HCT116 (cell line): ENCODE measurements at regions not wholly inside any gene's neighbourhood (a gene's known extent, or its start where the extent isn't known, plus 50 kb on each side); places are given as distances from the start of the nearest gene placed in this dataset.

Source experiments
- ATAC-seq: fragments of 200-7000 bp; cut with Tn5 transposase; 2 replicates; pipeline ENCODE4 v1.9.1; 2020; ENCODE audit warnings: mild to moderate bottlenecking, moderate library complexity
- BruUV-seq: library from RNA; stranded (reverse); fragments of 400-500 nt; replicated peaks from 2 replicates; lab custom pipeline; 2021; lab: Mats Ljungman, UMichigan
- CTCF ChIA-PET: fragments of 300-600 bp; sonication (Branson Sonifier 250); formaldehyde crosslinking; loops from one replicate; lab custom pipeline; 2021; ENCODE audit warnings: antibody characterized with exemption; lab: Charles Lee
- POLR2A ChIA-PET: fragments of 300-600, 350-600 bp; sonication (Branson Sonifier 250); formaldehyde crosslinking; loops from one replicate; lab custom pipeline; 2021; ENCODE audit warnings: antibody characterized with exemption; lab: Charles Lee
- RAD21 ChIA-PET, 2 experiments: fragments of 300-600 bp; sonication (Branson Sonifier 250); formaldehyde crosslinking; loops; one replicate each; lab custom pipeline; 2023; ENCODE audit warnings: low total read pairs in 2 of 2; ENCODE audit not compliant: uncharacterized antibody in 2 of 2, unreplicated experiment in 2 of 2, low non-redundant PET in 1 of 2; lab: Charles Lee
- DNase-seq: peaks from one replicate; pipeline ENCODE4 v3.0.0-alpha.2; 2010; ENCODE audit warnings: low read depth, low spot score
- H2AFZ ChIP-seq: fragments of 200-600 bp; shearing (Covaris generic), sonication (generic); 2 replicates; pipeline ENCODE4 v1.6.1; 2017; ENCODE audit warnings: low read depth, mixed run types, mixed read lengths, antibody characterized with exemption, low read length; ENCODE audit not compliant: poor library complexity, severe bottlenecking
- H3K27ac ChIP-seq: 2 replicates; pipeline ENCODE4 v1.5.1; 2012; ENCODE audit warnings: low read depth, low read length
- H3K27me3 ChIP-seq: fragments of 200-600 bp; sonication (generic); 2 replicates; pipeline ENCODE4 v1.6.1; 2016; ENCODE audit warnings: mixed run types, low read length, mixed read lengths; ENCODE audit not compliant: insufficient read depth
- H3K36me3 ChIP-seq, 2 experiments: fragments of 200-500 bp in 1 of 2; fragments of 200-600 bp in 1 of 2; sonication (Bioruptor generic) in 1 of 2; sonication (generic) in 1 of 2; 2 replicates each; pipeline versions ENCODE4 v1.5.1 to v1.6.1; 2014 to 2016; ENCODE audit warnings: low read length in 2 of 2, inconsistent platforms in 1 of 2, mixed read lengths in 1 of 2, mixed run types in 1 of 2; ENCODE audit not compliant: insufficient read depth in 2 of 2, control insufficient read depth in 1 of 2
- H3K4me1 ChIP-seq, 2 experiments: fragments of 200-600 bp in 1 of 2; sonication (generic) in 1 of 2; 2 replicates each; pipeline versions ENCODE4 v1.5.1 to v1.6.1; 2012 to 2017; ENCODE audit warnings: low read length in 2 of 2, inconsistent platforms in 1 of 2, mild to moderate bottlenecking in 1 of 2, mixed read lengths in 1 of 2, mixed run types in 1 of 2, moderate library complexity in 1 of 2; ENCODE audit not compliant: insufficient read depth in 2 of 2, control insufficient read depth in 1 of 2
- H3K4me2 ChIP-seq: fragments of 200-600 bp; sonication (generic); 2 replicates; pipeline ENCODE4 v1.6.1; 2017; ENCODE audit warnings: mixed run types, low read length, mixed read lengths
- H3K4me3 ChIP-seq, 2 experiments: fragments of 200-600 bp in 1 of 2; sonication (generic) in 1 of 2; replicated peaks in 1 of 2; 2 replicates each; pipeline ENCODE4 v1.5.1; 2011 to 2016; ENCODE audit warnings: low read length in 2 of 2, control low read depth in 1 of 2, low read depth in 1 of 2, mild to moderate bottlenecking in 1 of 2, mixed read lengths in 1 of 2, mixed run types in 1 of 2
- H3K79me2 ChIP-seq: fragments of 200-600 bp; sonication (generic); 2 replicates; pipeline ENCODE4 v1.6.1; 2017; ENCODE audit warnings: mild to moderate bottlenecking, mixed run types, low read length, moderate library complexity, mixed read lengths; ENCODE audit not compliant: insufficient read depth
- H3K9ac ChIP-seq: fragments of 200-600 bp; sonication (generic); 2 replicates; pipeline ENCODE4 v1.6.1; 2016; ENCODE audit warnings: low read length, mixed read lengths
- H3K9me2 ChIP-seq: fragments of 200-600 bp; sonication (generic), shearing (Covaris generic); 2 replicates; pipeline ENCODE4 v1.6.1; 2017; ENCODE audit warnings: mixed run types, mild to moderate bottlenecking, moderate library complexity; ENCODE audit not compliant: insufficient read depth
- H3K9me3 ChIP-seq, 2 experiments: fragments of 200-500 bp in 1 of 2; fragments of 200-600 bp in 1 of 2; sonication (Bioruptor generic) in 1 of 2; sonication (generic) in 1 of 2; 2 replicates each; pipeline ENCODE4 v1.6.1; 2014 to 2017; ENCODE audit warnings: low read length in 2 of 2, mixed read lengths in 2 of 2, inconsistent platforms in 1 of 2, low read depth in 1 of 2, mild to moderate bottlenecking in 1 of 2, mixed run types in 1 of 2, moderate library complexity in 1 of 2; ENCODE audit not compliant: control insufficient read depth in 1 of 2, insufficient read depth in 1 of 2
- H4K20me1 ChIP-seq: fragments of 200-600 bp; sonication (generic), shearing (Covaris generic); 2 replicates; pipeline ENCODE4 v1.6.1; 2017; ENCODE audit warnings: mixed run types, mild to moderate bottlenecking, moderate library complexity; ENCODE audit not compliant: insufficient read depth
- CBX3 ChIP-seq: IDR thresholded peaks from 2 replicates; pipeline ENCODE4 v1.6.1; 2012; ENCODE audit warnings: low read depth
- CTCF ChIP-seq, 3 experiments: fragments of 200-600 bp in 1 of 3; sonication (generic) in 1 of 3; IDR thresholded peaks in 2 of 3; conservative IDR thresholded peaks in 1 of 3; 2 replicates each; pipeline ENCODE4 v1.5.1; 2012 to 2017; ENCODE audit warnings: low read depth in 2 of 3, low read length in 2 of 3, antibody characterized with exemption in 1 of 3, borderline replicate concordance in 1 of 3, control low read depth in 1 of 3, mild to moderate bottlenecking in 1 of 3, mixed read lengths in 1 of 3, mixed run types in 1 of 3, moderate library complexity in 1 of 3; ENCODE audit not compliant: insufficient read depth in 1 of 3
- EGR1 ChIP-seq: IDR thresholded peaks from 2 replicates; pipeline ENCODE4 v1.6.1; 2012; ENCODE audit warnings: low read depth
- ELF1 ChIP-seq: IDR thresholded peaks from 2 replicates; pipeline ENCODE4 v1.6.1; 2012; ENCODE audit warnings: low read depth, borderline replicate concordance
- EZH2phosphoT487 ChIP-seq: fragments of 200-600 bp; IDR thresholded peaks from 2 replicates; pipeline ENCODE4 v1.6.1; 2018; ENCODE audit warnings: antibody characterized with exemption, borderline replicate concordance
- FOSL1 ChIP-seq: IDR thresholded peaks from 2 replicates; pipeline ENCODE4 v1.6.1; 2012; ENCODE audit warnings: low read depth
- MAX ChIP-seq: IDR thresholded peaks from 2 replicates; pipeline ENCODE4 v1.6.1; 2012
- POLR2A ChIP-seq: IDR thresholded peaks from 2 replicates; pipeline ENCODE4 v1.7.0; 2011; ENCODE audit warnings: borderline replicate concordance; ENCODE audit not compliant: insufficient read depth, insufficient read length; ENCODE audit errors: extremely low read depth
- POLR2AphosphoS5 ChIP-seq: IDR thresholded peaks from 2 replicates; pipeline ENCODE4 v1.6.1; 2011; ENCODE audit warnings: mild to moderate bottlenecking, low read depth, low read length, moderate library complexity
- RAD21 ChIP-seq: IDR thresholded peaks from 2 replicates; pipeline ENCODE4 v1.6.1; 2012; ENCODE audit warnings: low read depth, mild to moderate bottlenecking
- REST ChIP-seq: IDR thresholded peaks from 2 replicates; pipeline ENCODE4 v1.6.1; 2012; ENCODE audit warnings: low read depth
- SP1 ChIP-seq: IDR thresholded peaks from 2 replicates; pipeline ENCODE4 v1.6.1; 2012; ENCODE audit warnings: low read depth
- SRF ChIP-seq: IDR thresholded peaks from 2 replicates; pipeline ENCODE4 v1.6.1; 2012; ENCODE audit warnings: low read depth
- TCF7L2 ChIP-seq: IDR thresholded peaks from 2 replicates; pipeline ENCODE4 v1.7.0; 2011; ENCODE audit warnings: borderline replicate concordance, inconsistent platforms; ENCODE audit not compliant: insufficient read depth, insufficient read length; ENCODE audit errors: extremely low read depth
- YY1 ChIP-seq: IDR thresholded peaks from 2 replicates; pipeline ENCODE4 v1.6.1; 2011; ENCODE audit warnings: low read length, low read depth, moderate library complexity, mild to moderate bottlenecking; ENCODE audit not compliant: insufficient replicate concordance; ENCODE audit errors: extremely low read depth
- ZBTB33 ChIP-seq: IDR thresholded peaks from 2 replicates; pipeline ENCODE4 v1.6.1; 2011; ENCODE audit warnings: mild to moderate bottlenecking, low read length, moderate library complexity; ENCODE audit not compliant: insufficient replicate concordance; ENCODE audit errors: extremely low read depth
- ZFX ChIP-seq: fragments of 450-650 bp; IDR thresholded peaks from 2 replicates; pipeline ENCODE4 v1.6.1; 2017
- ZNF274 ChIP-seq: fragments of 200-500 bp; sonication (Bioruptor generic); IDR thresholded peaks from 2 replicates; pipeline ENCODE4 v1.6.1; 2014; ENCODE audit warnings: mild to moderate bottlenecking, low read depth, low read length, inconsistent platforms
- intact Hi-C: fragments of 100-400 bp; cut with micrococcal nuclease; formaldehyde crosslinking; loops from 2 replicates; pipeline ENCODE4 v1.10.0; 2022

- H3K79me2 ChIP-seq: no peaks in the 10 kb centered on the region
- H3K9me2 ChIP-seq: no peaks in the 10 kb centered on the region
- H3K27me3 ChIP-seq: no peaks in the 10 kb centered on the region
- no peak overlapping the region for H3K27ac ChIP-seq
- RAD21 ChIA-PET: no interaction called here
- H3K4me3 ChIP-seq: no peak overlapping the region
- no peak for DNase-seq
- no peak overlapping the region for H2AFZ ChIP-seq
- intact Hi-C loops: no loop called here
- no peak overlapping the region for H3K4me2 ChIP-seq
- TF ChIP-seq ZFX: no peak
- TF ChIP-seq ELF1: no peak
- TF ChIP-seq ZBTB33: no peak
- no peak for TF ChIP-seq POLR2AphosphoS5
- TF ChIP-seq CTCF (IDR thresholded peaks at IDR 0.05 in 2 of 3, conservative IDR thresholded peaks at IDR 0.05 in 1 of 3; ENCODE audit: borderline replicate concordance in 1 of 3, insufficient read depth in 1 of 3, low read depth in 2 of 3, low read length in 2 of 3): no peak
- TF ChIP-seq YY1: no peak
- no peak for TF ChIP-seq ZNF274
- TF ChIP-seq REST: no peak
- no peak for TF ChIP-seq CBX3
- TF ChIP-seq RAD21: no peak
- no peak for TF ChIP-seq POLR2A
- TF ChIP-seq EZH2phosphoT487: no peak
- TF ChIP-seq MAX: no peak
- TF ChIP-seq SRF: no peak
- no peak for TF ChIP-seq EGR1
- no peak for TF ChIP-seq SP1
- TF ChIP-seq TCF7L2: no peak
- no peak for TF ChIP-seq FOSL1
- TF ChIP-seq, all 23 proteins: peak for 0
- no peak for ATAC-seq
- ChIA-PET POLR2A (no interaction called here), CTCF (no interaction called here)
- BruUV-seq: no TSS peak
- no peak overlapping the region for H3K9ac ChIP-seq
- H3K9me3 ChIP-seq: no peaks in the 10 kb centered on the region
- no peaks in the 10 kb centered on the region for H4K20me1 ChIP-seq
- no peaks in the 10 kb centered on the region for H3K36me3 ChIP-seq
- no peaks in the 10 kb centered on the region for H3K4me1 ChIP-seq
These were observed 63.0 kb upstream of the EIF2S2 start for GRCh38 chr20:34175079-34175478.
